OCI-LY7 (cell line): ENCODE measurements at regions not wholly inside any gene's neighbourhood (a gene's known extent, or its start where the extent isn't known, plus 50 kb on each side); places are given as distances from the start of the nearest gene placed in this dataset.

ENCODE experiments used
- EZH2phosphoT487 ChIP-seq: fragments of 200-600 bp; sonication (generic); IDR thresholded peaks from 2 replicates; pipeline ENCODE4 v1.6.1; 2018; ENCODE audit warnings: low read depth, borderline replicate concordance, mild to moderate bottlenecking, mixed run types, antibody characterized with exemption, low read length, moderate library complexity, mixed read lengths
- TF ChIP-seq, protein P1 (sequence below): fragments of 200-600 bp; sonication (generic); conservative IDR thresholded peaks from 2 replicates; pipeline ENCODE4 v1.5.1; 2014; ENCODE audit warnings: mild to moderate bottlenecking, antibody characterized with exemption, low read length, moderate library complexity, mixed read lengths

- TF ChIP-seq, protein P1, sequence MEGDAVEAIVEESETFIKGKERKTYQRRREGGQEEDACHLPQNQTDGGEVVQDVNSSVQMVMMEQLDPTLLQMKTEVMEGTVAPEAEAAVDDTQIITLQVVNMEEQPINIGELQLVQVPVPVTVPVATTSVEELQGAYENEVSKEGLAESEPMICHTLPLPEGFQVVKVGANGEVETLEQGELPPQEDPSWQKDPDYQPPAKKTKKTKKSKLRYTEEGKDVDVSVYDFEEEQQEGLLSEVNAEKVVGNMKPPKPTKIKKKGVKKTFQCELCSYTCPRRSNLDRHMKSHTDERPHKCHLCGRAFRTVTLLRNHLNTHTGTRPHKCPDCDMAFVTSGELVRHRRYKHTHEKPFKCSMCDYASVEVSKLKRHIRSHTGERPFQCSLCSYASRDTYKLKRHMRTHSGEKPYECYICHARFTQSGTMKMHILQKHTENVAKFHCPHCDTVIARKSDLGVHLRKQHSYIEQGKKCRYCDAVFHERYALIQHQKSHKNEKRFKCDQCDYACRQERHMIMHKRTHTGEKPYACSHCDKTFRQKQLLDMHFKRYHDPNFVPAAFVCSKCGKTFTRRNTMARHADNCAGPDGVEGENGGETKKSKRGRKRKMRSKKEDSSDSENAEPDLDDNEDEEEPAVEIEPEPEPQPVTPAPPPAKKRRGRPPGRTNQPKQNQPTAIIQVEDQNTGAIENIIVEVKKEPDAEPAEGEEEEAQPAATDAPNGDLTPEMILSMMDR = no peak
- no peak for TF ChIP-seq EZH2phosphoT487
Measured at GRCh38 chr9:75615284-75615683, 275.2 kb upstream of the PCSK5 start.
